Left lung (tissue), 4 donors: ENCODE measurements at regions not wholly inside any gene's neighbourhood (a gene's known extent, or its start where the extent isn't known, plus 50 kb on each side); places are given as distances from the start of the nearest gene placed in this dataset.
A peak's percentile ranks its signal among the peaks of the same experiment; 100 is the strongest.

Source experiments
- ATAC-seq: fragments of 200-7000 bp; cut with Tn5 transposase; one replicate; pipeline ENCODE4 v1.9.1; 2020; ENCODE audit warnings: moderate library complexity
- DNase-seq, 4 donors: peaks; one replicate each; pipeline ENCODE4 v3.0.0-alpha.2; 2013 to 2020
- H3K27ac ChIP-seq, 2 donors: fragments of 200-600 bp; sonication (generic) in 1 of 2; one replicate each; pipeline versions ENCODE4 v1.5.0 to v1.8.0; 2020 to 2021
- H3K27me3 ChIP-seq, 2 donors: fragments of 200-600 bp; sonication (generic) in 1 of 2; one replicate each; pipeline versions ENCODE4 v1.5.0 to v1.8.0; 2020 to 2021
- H3K36me3 ChIP-seq, 2 donors: fragments of 200-600 bp; sonication (generic) in 1 of 2; one replicate each; pipeline versions ENCODE4 v1.5.0 to v1.8.0; 2020 to 2021
- H3K4me1 ChIP-seq, 2 donors: fragments of 200-600 bp; one replicate each; pipeline ENCODE4 v1.8.0; 2021
- H3K4me3 ChIP-seq, 2 donors: fragments of 200-600 bp; sonication (generic) in 1 of 2; one replicate each; pipeline versions ENCODE4 v1.5.0 to v1.8.0; 2020 to 2021; ENCODE audit warnings: mild to moderate bottlenecking in 1 of 2
- H3K9me3 ChIP-seq, 2 donors: fragments of 200-600 bp; sonication (generic) in 1 of 2; one replicate each; pipeline versions ENCODE4 v1.5.0 to v1.8.0; 2020 to 2021
- intact Hi-C, 2 donors: fragments of 100-400 bp; cut with DNase I; formaldehyde crosslinking; loops; one replicate each; pipeline versions ENCODE4 v1.11.2 to v1.14.2; 2022
- TF ChIP-seq, protein P1 (sequence below), 2 donors: fragments of 200-600 bp; sonication (generic) in 1 of 2; IDR thresholded peaks; one replicate each; pipeline versions ENCODE4 v1.5.0 to v1.8.0; 2021; ENCODE audit warnings: antibody characterized with exemption in 2 of 2
- donor health status: DM: no; HTN: yes; CAD: no.
- donor health status: DM: no; HTN: no; CAD: no.

DNA sequence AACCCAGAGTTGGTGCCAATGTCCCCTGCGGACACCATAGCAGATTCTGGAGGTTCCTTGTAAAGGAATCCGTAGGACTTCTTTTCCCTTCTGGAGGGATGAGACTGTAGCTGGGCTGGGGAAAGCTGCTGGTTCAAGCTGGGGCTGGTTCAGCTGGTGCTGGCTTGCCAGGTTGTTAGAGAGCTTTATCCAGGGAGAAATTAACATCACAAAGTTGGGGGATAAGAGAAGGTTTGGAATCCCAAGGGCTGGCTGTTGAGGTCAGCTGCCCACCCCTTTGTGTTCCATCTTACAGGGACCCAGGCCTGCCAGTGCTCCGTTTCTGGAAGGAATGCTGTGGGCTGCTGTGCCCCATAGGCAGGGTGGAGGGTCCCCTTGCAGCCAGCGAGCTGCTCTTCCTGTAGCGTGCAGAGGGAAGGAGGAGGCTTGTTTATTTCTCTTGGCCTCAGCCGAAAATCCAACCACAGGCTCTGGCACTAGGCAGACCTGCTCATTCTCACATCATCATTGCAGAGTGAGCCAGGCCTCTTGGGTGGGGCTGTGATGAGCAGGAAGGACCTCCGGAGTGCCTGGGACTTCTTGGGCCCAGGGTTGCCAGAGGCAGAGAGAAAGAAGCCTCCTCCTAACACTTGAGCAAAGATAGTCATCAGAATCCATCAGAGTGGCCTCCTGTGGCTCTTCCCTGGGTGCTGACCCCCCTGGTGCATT lies 251.1 kb downstream of the SEC14L1 start:
- intact Hi-C loops: no loop called here
- Histone ChIP-seq H3K4me3 (no peak overlapping the region), H3K27ac (peak overlapping the region; percentile 55 to 63), H3K9me3 (no peaks in the 10 kb centered on the region), H3K4me1 (peaks cover 62 to 84% of the 10 kb centered on the region in 2 donors), H3K27me3 (no peaks in the 10 kb centered on the region), H3K36me3 (no peaks in the 10 kb centered on the region)
- ATAC-seq (peak; percentile 25), DNase-seq (peak in 1 of 4 donors; percentile 61)
- TF ChIP-seq, protein P1, sequence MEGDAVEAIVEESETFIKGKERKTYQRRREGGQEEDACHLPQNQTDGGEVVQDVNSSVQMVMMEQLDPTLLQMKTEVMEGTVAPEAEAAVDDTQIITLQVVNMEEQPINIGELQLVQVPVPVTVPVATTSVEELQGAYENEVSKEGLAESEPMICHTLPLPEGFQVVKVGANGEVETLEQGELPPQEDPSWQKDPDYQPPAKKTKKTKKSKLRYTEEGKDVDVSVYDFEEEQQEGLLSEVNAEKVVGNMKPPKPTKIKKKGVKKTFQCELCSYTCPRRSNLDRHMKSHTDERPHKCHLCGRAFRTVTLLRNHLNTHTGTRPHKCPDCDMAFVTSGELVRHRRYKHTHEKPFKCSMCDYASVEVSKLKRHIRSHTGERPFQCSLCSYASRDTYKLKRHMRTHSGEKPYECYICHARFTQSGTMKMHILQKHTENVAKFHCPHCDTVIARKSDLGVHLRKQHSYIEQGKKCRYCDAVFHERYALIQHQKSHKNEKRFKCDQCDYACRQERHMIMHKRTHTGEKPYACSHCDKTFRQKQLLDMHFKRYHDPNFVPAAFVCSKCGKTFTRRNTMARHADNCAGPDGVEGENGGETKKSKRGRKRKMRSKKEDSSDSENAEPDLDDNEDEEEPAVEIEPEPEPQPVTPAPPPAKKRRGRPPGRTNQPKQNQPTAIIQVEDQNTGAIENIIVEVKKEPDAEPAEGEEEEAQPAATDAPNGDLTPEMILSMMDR (IDR thresholded peaks at IDR 0.05): no peak

DNA sequence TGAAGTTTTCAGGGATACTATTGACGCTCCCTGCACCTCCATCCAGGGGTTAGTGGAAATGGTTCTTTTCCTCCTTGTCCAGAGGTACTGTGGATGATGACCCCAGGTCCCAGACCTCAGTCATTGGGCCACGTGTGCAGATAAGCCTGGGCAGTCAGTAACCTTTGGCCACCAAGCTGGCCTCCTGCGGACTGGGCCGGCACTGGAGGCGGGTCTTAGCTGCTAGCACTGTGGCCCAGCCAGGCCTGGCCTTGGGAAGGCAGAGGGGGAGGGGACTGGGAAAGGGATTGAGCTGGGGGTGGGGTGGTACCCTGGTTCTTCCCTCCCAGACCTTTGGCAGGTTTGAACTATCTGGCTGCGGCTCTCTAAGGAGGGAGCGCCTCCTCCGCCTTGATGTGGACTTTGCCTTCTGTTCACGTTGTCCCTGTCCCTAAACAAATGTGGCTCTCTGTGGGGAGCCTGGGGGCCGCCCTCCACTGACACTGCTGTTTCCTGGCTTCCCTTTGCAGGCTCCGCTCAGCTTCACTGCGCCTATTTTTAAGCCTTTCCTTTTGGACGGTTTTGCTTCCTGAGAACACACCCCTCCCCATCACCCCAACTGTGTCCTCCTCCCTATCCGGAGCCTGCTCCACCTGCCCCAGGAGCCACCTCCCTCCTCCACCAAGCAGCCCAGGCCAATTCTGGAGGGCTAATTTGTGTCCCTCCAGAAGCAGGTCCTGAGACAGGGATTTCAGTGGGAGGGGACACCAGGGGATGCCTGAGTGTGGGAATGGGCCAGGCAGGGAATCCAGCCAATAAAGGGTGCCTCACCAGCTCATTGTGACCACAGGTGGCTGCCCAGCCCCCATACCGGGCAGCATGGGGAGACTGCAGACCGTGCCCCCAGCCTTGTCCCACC lies 251.9 kb downstream of the SEC14L1 start:
- peak overlapping the region; percentile 55 to 63 for H3K27ac ChIP-seq
- TF ChIP-seq, protein P1 (IDR thresholded peaks at IDR 0.05): no peak
- no peak for DNase-seq
- ATAC-seq: peak; percentile 21
- intact Hi-C loops: no loop called here
- H3K4me1 ChIP-seq: peaks cover 59 to 76% of the 10 kb centered on the region in 2 donors
- no peaks in the 10 kb centered on the region for H3K27me3 ChIP-seq
- H3K4me3 ChIP-seq: no peak overlapping the region
- H3K36me3 ChIP-seq: no peaks in the 10 kb centered on the region
- H3K9me3 ChIP-seq: no peaks in the 10 kb centered on the region

DNA sequence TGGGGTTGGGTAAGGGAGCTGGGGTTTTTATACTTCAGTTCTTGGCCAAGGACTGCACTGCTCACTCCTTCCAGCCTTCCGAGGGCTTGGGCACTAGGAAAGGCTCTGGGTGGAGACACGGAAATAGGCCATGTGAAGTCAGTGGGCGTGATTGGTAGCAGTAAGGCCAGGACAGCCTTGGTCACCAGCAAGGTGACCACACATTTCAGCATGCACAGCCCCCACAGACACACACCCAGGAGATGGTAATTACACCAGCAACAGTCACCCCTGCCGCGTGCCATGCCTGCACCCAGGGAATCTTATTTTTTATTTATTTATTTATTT lies 252.5 kb downstream of the SEC14L1 start:
- no peak for DNase-seq
- Histone ChIP-seq H3K4me3 (no peak overlapping the region), H3K27me3 (no peaks in the 10 kb centered on the region), H3K36me3 (no peaks in the 10 kb centered on the region), H3K27ac (peak overlapping the region in 1 of 2 donors; percentile 55), H3K4me1 (peaks cover 56 to 69% of the 10 kb centered on the region in 2 donors), H3K9me3 (no peaks in the 10 kb centered on the region)
- ATAC-seq: no peak
- intact Hi-C loops: no loop called here
- TF ChIP-seq, protein P1 (IDR thresholded peaks at IDR 0.05): no peak

DNA sequence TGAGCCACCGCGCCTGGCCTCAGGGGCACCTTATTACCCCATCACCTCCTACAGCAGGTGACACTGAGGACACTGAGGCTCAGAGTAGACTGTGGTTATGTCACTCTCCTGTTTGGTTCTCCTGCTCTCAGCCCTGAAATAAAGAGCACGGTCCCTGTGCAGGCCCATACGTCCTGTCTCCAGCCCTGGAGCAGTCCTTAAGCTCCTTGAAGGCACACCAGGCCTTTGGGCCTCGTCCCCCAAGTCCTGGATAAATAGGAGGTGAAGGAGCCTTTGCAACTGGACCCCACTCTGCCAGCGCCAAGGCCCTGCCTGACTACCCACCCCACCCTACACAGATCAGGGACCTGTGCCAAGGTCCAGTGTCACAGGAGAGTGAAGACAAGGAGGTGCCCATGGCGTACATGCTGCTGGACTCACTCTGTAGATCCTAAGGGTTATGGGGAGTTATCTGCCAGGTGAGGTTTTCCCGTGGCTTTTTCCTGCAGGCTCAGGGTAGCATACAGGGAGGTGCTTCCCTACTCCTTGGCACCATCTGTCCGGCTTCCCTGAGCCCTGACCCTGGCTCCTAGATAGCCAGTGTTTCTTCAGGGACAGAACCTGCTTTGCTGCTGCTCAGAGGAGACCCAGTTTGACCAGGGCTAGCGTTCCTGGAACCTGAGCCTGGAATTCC lies 253.2 kb downstream of the SEC14L1 start:
- Histone ChIP-seq H3K27ac (peak overlapping the region in 1 of 2 donors; percentile 45), H3K4me3 (no peak overlapping the region), H3K27me3 (no peaks in the 10 kb centered on the region), H3K9me3 (no peaks in the 10 kb centered on the region), H3K4me1 (peaks cover 49 to 62% of the 10 kb centered on the region in 2 donors), H3K36me3 (peaks cover 0 to 4% of the 10 kb centered on the region in 2 donors)
- intact Hi-C loops: no loop called here
- DNase-seq: no peak
- ATAC-seq: no peak
- TF ChIP-seq, protein P1 (IDR thresholded peaks at IDR 0.05): no peak
